ENCODE measurements at regions not wholly inside any gene's neighbourhood (a gene's known extent, or its start where the extent isn't known, plus 50 kb on each side); places are given as distances from the start of the nearest gene placed in this dataset.

DNA sequence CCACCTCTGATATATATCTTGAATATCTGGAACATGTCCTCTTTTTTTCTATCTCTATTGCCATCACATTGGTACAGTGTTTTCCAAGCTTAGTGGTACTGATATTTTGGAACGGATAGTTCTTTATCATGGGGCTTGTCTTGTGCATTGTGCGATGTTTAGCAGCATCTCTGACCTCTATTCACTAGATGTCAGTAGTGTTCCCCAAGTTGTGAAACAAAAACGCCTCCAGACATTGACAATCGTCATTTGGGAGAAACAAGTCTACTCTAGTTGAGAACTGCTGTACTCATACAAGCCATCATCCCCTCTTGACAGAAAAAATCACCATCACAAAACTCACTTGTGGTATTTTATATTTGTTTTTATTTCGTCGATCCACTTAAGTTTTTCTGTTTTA lies 79.7 kb upstream of the CHODL start:
- 27 to 32% methylated on average over 6 of the region's 6 CpGs for WGBS, 2 donors
- no peak for TF ChIP-seq POLR2A (IDR thresholded peaks at IDR 0.05)
- no peak overlapping the region for H3K4me3 ChIP-seq (ENCODE audit: low read depth, poor library complexity, severe bottlenecking)
- no peak for DNase-seq (ENCODE audit: low spot score in 2 of 2)
- intact Hi-C loops (cut with DNase I; ENCODE audit: low total_unique reads) = no loop called here

DNA sequence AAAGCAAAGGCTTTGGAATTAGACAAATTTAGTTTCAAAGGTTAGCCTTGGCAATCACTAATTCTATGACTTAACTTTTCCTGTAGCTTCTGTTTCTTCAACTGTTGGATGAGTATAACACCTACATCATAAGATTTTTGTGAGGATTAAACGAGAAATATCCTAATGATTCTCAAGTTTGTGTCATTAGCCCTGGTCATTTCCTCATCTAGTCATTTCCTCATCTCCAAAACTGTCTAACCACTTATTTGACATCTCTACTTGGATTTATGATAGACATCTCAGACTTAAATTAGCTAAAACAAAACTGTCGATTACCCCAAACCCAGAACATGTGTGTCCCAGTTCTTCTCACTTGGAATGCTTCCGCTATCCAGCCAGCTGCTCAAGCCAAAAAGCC lies 80.2 kb upstream of the CHODL start:
- TF ChIP-seq POLR2A (IDR thresholded peaks at IDR 0.05) = no peak
- TF ChIP-seq, protein P1, sequence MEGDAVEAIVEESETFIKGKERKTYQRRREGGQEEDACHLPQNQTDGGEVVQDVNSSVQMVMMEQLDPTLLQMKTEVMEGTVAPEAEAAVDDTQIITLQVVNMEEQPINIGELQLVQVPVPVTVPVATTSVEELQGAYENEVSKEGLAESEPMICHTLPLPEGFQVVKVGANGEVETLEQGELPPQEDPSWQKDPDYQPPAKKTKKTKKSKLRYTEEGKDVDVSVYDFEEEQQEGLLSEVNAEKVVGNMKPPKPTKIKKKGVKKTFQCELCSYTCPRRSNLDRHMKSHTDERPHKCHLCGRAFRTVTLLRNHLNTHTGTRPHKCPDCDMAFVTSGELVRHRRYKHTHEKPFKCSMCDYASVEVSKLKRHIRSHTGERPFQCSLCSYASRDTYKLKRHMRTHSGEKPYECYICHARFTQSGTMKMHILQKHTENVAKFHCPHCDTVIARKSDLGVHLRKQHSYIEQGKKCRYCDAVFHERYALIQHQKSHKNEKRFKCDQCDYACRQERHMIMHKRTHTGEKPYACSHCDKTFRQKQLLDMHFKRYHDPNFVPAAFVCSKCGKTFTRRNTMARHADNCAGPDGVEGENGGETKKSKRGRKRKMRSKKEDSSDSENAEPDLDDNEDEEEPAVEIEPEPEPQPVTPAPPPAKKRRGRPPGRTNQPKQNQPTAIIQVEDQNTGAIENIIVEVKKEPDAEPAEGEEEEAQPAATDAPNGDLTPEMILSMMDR (IDR thresholded peaks at IDR 0.05) = no peak
- WGBS, 2 donors = 15 to 23% methylated on average over 3 of the region's 3 CpGs
- no peak overlapping the region for H3K4me3 ChIP-seq (ENCODE audit: low read depth, poor library complexity, severe bottlenecking)
- no peak for DNase-seq (ENCODE audit: low spot score in 2 of 2)
- intact Hi-C loops (cut with DNase I; ENCODE audit: low total_unique reads) = no loop called here

DNA sequence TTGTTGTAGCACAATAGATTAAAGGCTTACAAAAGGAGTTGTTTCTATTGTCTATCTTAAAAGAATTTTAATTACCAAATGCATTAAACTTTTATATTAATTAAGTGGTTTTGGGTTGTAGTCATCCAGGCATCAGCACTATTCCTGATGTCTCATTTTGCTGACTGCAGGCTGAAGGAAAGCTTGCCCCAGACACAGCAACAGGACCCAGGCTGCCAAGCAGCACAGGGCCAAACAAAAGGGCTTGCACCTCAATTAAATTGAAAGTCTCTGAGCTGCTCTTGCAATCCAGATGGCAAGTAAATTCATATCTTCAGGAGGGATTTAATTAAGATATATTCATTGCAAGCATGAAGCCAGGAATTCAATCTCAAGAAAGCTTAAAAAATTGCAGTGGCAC lies 80.7 kb upstream of the CHODL start:
- H3K4me3 ChIP-seq (ENCODE audit: low read depth, poor library complexity, severe bottlenecking) = no peak overlapping the region
- DNase-seq (ENCODE audit: low spot score in 2 of 2) = no peak
- no peak for TF ChIP-seq POLR2A (IDR thresholded peaks at IDR 0.05)
- TF ChIP-seq, protein P1 (IDR thresholded peaks at IDR 0.05) = no peak
- intact Hi-C loops (cut with DNase I; ENCODE audit: low total_unique reads) = no loop called here

DNA sequence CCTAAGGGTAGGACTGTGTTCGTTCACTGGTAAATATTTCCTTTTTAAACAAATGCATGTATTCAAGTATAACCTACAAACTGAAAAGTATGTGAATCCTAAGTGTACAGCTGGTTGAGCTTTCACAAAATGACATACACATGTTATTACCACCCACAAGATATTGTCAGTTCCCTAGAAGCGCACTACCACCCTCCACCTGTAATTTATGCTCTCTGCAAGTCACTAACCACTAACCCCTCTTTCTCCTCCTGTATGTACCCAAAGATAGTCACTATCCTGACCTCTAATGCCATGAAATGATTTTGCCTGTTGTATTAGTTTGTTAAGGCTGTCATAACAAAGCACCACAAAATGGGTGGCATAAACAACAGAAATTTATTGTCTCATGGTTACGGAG lies 82.8 kb upstream of the CHODL start:
- intact Hi-C loops (cut with DNase I; ENCODE audit: low total_unique reads) = no loop called here
- 91 to 92% methylated on average over 3 of the region's 3 CpGs for WGBS, 2 donors
- DNase-seq (ENCODE audit: low spot score in 2 of 2) = no peak
- TF ChIP-seq POLR2A (IDR thresholded peaks at IDR 0.05) = no peak
- TF ChIP-seq, protein P1 (IDR thresholded peaks at IDR 0.05) = no peak
- H3K4me3 ChIP-seq (ENCODE audit: low read depth, poor library complexity, severe bottlenecking) = no peak overlapping the region

DNA sequence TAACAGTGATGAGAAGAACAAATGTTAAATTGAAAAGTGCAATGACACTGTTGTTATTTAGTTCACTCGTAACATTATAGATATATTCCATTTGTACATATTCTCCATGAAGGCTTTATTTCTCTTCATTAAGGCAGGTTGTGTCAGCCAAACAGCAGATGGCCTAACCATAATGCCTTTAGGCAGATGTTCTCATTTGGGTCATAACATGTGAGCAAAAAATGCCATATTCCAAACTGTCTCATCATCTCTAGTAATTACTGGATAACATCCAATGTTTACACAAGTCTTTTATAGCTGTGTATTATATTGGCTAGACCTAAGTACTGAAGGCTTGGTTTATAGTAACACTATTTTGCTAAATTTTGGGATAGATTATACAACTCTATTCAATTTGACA lies 87.2 kb upstream of the CHODL start:
- TF ChIP-seq, protein P1 (IDR thresholded peaks at IDR 0.05) = no peak
- TF ChIP-seq POLR2A (IDR thresholded peaks at IDR 0.05) = no peak
- 75 to 81% methylated on average over 1 of the region's 1 CpG for WGBS, 2 donors
- intact Hi-C loops (cut with DNase I; ENCODE audit: low total_unique reads) = no loop called here
- DNase-seq (ENCODE audit: low spot score in 2 of 2) = no peak
- H3K4me3 ChIP-seq (ENCODE audit: low read depth, poor library complexity, severe bottlenecking) = no peak overlapping the region

DNA sequence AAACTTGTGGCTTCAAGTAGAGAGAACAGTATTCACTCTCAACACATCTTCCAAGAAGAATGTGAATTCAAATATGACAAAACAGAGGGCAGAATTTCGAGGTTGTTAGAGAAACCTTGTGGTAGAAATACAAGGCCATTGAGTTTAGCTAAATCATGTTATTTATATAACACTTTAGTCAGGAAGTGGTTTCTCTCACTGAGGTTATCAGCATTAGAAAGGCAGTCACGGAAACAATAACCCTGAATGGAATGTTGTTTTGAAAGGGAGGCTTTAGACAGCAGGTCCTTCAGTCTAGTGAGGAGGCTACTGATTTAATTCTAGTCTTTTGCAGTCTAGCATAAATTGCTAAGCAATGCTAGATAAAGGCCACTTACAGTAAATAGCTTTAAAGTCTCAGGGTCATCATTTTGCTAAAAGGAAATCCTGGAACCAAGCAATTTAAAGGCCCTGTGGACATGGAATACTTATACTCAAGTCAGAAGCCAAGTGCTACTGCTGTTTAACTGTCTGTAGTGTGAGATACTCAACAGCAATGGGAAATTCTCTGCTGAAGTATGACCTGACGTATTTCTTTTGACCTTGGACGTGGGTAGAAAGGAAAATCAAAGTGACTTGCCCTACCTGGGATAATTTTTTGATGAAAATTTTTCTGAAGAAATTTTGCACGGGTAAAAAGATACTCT lies 89.0 kb upstream of the CHODL start:
- intact Hi-C loops (cut with DNase I; ENCODE audit: low total_unique reads) = no loop called here
- no peak for DNase-seq (ENCODE audit: low spot score in 2 of 2)
- no peak overlapping the region for H3K4me3 ChIP-seq (ENCODE audit: low read depth, poor library complexity, severe bottlenecking)
- no peak for TF ChIP-seq POLR2A (IDR thresholded peaks at IDR 0.05)
- TF ChIP-seq, protein P1 (IDR thresholded peaks at IDR 0.05) = no peak
- WGBS, 2 donors = 67 to 73% methylated on average over 5 of the region's 5 CpGs

Measured in lower leg skin (tissue), 4 donors.